ENCODE measurements at regions not wholly inside any gene's neighbourhood (a gene's known extent, or its start where the extent isn't known, plus 50 kb on each side); places are given as distances from the start of the nearest gene placed in this dataset.

- DNase-seq (ENCODE audit: low spot score) = no peak
- TF ChIP-seq CTCF (IDR thresholded peaks at IDR 0.05) = no peak
- Histone ChIP-seq H3K4me3 (no peak overlapping the region), H3K27ac (no peak overlapping the region)
Measured at GRCh38 chr18:22020867-22021370, 148.5 kb upstream of the GATA6 start.

- DNase-seq (ENCODE audit: low spot score) = no peak
- no peak for TF ChIP-seq CTCF (IDR thresholded peaks at IDR 0.05)
- H3K4me3 ChIP-seq = no peak overlapping the region
- H3K27ac ChIP-seq = no peak overlapping the region
Measured at GRCh38 chr18:22021701-22022100, 147.7 kb upstream of the GATA6 start.

DNA sequence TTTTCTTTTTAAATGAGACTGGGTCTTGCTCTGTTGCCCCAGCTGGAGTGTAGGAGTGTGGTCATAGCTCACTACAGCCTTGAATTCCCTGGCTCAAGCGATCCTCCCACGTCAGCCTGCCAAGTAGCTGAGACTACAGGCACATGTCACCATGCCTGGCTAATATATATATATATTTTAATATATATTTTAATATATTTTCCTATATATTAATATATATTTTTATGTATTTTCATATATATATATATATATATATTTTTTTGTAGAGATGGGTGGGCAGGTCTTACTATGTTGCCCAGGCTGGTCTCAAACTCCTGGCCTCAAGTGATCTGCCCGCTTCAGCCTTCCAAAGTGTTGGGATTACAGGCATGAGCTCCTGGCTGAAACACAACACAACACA lies 144.5 kb upstream of the GATA6 start:
- no peak for DNase-seq (ENCODE audit: low spot score)
- H3K4me3 ChIP-seq = no peak overlapping the region
- no peak for TF ChIP-seq CTCF (IDR thresholded peaks at IDR 0.05)
- no peak overlapping the region for H3K27ac ChIP-seq

- no peak for TF ChIP-seq CTCF (IDR thresholded peaks at IDR 0.05)
- DNase-seq (ENCODE audit: low spot score) = no peak
- no peak overlapping the region for H3K27ac ChIP-seq
- H3K4me3 ChIP-seq = no peak overlapping the region
Measured at GRCh38 chr18:22026362-22026761, 143.0 kb upstream of the GATA6 start.

DNA sequence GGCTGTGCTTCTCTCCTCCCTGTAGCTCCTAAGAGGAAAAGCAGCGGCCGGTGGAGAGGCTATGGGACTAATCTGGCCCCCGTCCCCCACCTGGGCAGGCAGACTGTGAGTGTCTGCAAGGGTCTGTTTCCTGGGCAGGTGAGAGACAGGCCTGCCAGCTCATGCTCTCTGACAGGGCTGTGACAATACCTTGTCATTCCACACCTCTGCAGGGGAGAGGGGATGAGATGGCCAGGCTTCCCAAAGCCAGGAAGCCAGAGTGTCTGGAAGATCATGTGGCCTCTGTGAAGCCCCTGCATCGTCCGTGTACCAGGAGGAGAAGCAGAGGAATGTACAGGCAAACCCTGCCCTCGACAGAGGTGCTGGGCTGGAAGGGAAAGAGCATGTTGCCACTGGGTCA lies 142.5 kb upstream of the GATA6 start:
- no peak for DNase-seq (ENCODE audit: low spot score)
- no peak overlapping the region for H3K4me3 ChIP-seq
- no peak overlapping the region for H3K27ac ChIP-seq
- TF ChIP-seq CTCF (IDR thresholded peaks at IDR 0.05) = no peak

- DNase-seq (ENCODE audit: low spot score) = no peak
- no peak overlapping the region for H3K27ac ChIP-seq
- H3K4me3 ChIP-seq = no peak overlapping the region
- TF ChIP-seq CTCF (IDR thresholded peaks at IDR 0.05) = no peak
Measured at GRCh38 chr18:22031611-22032010, 137.8 kb upstream of the GATA6 start.

DNA sequence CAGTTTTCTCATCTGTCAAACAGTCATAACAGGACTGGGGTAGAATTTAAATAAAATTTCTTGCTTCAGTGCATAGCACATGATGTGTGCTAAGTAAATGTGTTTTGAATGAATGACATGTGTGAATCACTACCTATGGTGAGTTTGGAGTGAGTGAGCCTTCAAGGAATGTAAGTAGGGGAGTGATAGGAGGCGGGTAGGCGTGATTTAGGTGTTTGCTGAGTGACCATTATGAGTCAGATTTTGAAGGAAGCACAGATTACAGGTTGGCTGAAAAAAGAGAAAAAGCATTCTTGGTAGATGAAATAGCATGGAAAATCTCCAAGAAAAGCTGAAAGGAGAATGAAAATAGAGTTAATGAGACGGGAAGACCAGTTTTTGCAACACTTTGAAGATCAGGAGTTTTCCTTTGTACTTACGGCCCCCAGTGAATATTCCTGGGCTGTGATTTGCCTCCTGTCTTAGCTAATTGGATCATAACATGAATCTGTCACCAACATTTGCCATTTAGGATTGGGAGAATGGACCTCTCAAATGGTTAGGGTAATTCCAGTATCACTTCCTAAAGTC lies 136.9 kb upstream of the GATA6 start:
- no peak for TF ChIP-seq CTCF (IDR thresholded peaks at IDR 0.05)
- no peak overlapping the region for H3K4me3 ChIP-seq
- no peak overlapping the region for H3K27ac ChIP-seq
- no peak for DNase-seq (ENCODE audit: low spot score)
